H1 (cell line): ENCODE measurements at regions not wholly inside any gene's neighbourhood (a gene's known extent, or its start where the extent isn't known, plus 50 kb on each side); places are given as distances from the start of the nearest gene placed in this dataset.

Experiments used
- BRCA1 ChIP-seq: IDR thresholded peaks from 2 replicates; pipeline ENCODE4 v1.6.1; 2012; ENCODE audit warnings: low read depth, low read length, improper control_type of control experiment
- HDAC2 ChIP-seq, 2 experiments: fragments of 300-600 bp in 1 of 2; sonication (generic) in 1 of 2; IDR thresholded peaks; 2 replicates each; pipeline ENCODE4 v1.6.1; 2011 to 2012; ENCODE audit warnings: low read depth in 2 of 2, low read length in 2 of 2, mild to moderate bottlenecking in 2 of 2, moderate library complexity in 2 of 2, borderline replicate concordance in 1 of 2, inconsistent platforms in 1 of 2
- NRF1 ChIP-seq: IDR thresholded peaks from 2 replicates; pipeline ENCODE4 v1.6.1; 2011; ENCODE audit warnings: mild to moderate bottlenecking, low read depth, low read length, improper control_type of control experiment
- TF ChIP-seq, protein P1 (sequence below): IDR thresholded peaks from 2 replicates; pipeline ENCODE4 v1.6.1; 2012; ENCODE audit warnings: inconsistent platforms

DNA sequence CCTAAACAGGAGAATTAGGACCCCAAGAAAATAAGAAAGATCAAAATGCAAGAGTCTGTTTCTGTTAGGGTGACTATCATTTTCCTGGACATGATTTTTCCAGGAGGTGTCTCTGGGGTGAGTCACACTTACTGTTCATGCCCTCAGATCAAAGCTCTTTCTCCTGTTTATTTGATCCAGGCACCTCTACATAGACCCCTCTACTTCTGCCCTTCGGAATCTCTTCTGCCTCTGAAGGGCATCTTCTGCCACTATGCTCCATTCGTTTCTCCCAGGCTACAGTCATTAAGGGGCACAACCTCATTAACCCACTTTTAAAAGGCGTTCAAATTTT is 1328.0 kb downstream of the GATA3 start (continued):
- no peak for TF ChIP-seq HDAC2 (IDR thresholded peaks at IDR 0.05; ENCODE audit: borderline replicate concordance in 1 of 2, low read depth in 2 of 2, low read length in 2 of 2)
- TF ChIP-seq NRF1, result no peak
- TF ChIP-seq, protein P1, sequence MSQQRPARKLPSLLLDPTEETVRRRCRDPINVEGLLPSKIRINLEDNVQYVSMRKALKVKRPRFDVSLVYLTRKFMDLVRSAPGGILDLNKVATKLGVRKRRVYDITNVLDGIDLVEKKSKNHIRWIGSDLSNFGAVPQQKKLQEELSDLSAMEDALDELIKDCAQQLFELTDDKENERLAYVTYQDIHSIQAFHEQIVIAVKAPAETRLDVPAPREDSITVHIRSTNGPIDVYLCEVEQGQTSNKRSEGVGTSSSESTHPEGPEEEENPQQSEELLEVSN, result no peak
- TF ChIP-seq BRCA1, result no peak
